Glomerular endothelial cell (primary cell): ENCODE measurements at regions not wholly inside any gene's neighbourhood (a gene's known extent, or its start where the extent isn't known, plus 50 kb on each side); places are given as distances from the start of the nearest gene placed in this dataset.

Experiments
- DNase-seq: peaks from one replicate; pipeline ENCODE4 v3.0.0-alpha.2; 2011; ENCODE audit warnings: low read depth, low spot score; ENCODE audit errors: extremely low read depth

DNA sequence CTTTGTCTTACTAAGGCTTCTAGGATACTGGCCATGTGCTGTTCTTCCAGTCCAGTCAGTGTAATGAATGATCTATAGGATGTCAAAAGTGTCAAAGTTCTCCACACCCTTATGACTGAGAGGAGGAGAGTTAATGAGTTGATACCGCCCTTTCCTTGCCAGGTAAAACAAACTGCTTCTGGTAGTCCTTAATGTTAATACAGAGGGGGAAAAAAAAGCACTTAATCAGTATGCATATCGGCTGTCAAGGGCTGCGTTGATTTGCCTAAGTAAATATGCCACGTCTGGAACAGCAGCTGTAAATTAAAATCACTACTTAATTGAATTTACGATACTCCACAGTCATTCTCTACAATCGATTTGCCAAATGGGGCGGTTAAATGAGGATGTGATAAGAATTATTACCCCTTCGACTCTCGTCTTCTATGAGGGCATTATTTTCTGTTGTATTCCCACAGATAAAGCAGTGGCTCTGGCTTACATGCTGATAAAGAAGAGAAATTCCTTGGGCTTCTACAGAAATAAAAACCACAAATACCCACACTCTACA is 416.0 kb downstream of the KCNH5 start:
- DNase-seq: no peak

- no peak for DNase-seq
These were observed 414.1 kb downstream of the KCNH5 start for GRCh38 chr14:62631176-62631575.

DNA sequence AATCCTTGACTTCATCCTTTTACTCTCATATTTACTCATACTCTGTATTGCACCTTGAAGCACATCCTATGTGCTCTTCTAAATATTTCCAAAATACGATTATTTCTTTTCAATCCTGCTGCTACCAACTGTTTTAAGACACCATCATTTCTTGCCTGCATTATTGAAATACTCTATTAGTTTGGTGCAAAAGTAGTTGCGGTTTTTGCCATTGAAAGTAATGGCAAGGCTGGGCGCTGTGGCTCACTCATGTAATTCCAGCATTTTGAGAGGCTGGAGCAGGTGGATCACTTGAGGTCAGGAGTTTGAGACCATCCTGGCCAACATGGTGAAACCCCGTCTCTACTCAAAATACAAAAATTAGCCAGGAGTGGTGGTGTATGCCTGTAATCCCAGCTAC is 412.5 kb downstream of the KCNH5 start:
- DNase-seq: no peak

DNA sequence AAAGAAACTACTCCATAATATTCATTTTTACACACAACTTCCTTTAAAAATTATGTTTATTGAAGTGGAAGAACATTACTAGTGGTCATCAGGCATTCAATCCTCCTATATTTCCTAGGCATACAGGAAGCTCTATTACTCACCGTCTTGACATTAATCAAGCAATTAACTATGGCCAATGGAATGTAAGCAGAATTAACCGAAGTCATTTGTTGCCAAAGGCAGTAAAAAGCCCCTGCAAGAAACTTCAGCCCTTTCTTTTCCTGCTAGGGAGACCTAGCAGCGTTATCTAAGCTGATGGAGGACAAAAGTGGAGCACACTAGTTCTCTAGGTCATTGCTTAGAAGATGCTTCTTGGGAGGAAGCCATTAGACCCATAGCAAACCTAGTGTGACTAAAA is 399.6 kb downstream of the KCNH5 start:
- no peak for DNase-seq
